HuH-7.5 (cell line): ENCODE measurements at regions not wholly inside any gene's neighbourhood (a gene's known extent, or its start where the extent isn't known, plus 50 kb on each side); places are given as distances from the start of the nearest gene placed in this dataset.

Source experiments
- DNase-seq: peaks from one replicate; pipeline ENCODE4 v3.0.0; 2011; ENCODE audit warnings: low spot score

- no peak for DNase-seq
Measured at GRCh38 chr4:129350834-129351721, 255.1 kb downstream of the C4orf33 start.

GRCh38 chr4:129352480-129352879 lies 256.5 kb downstream of the C4orf33 start:
- no peak for DNase-seq

- DNase-seq, result no peak
Measured at GRCh38 chr4:129353490-129353889, 257.5 kb downstream of the C4orf33 start.

GRCh38 chr4:129355031-129355430 lies 259.1 kb downstream of the C4orf33 start:
- no peak for DNase-seq

- DNase-seq, result no peak
Measured at GRCh38 chr4:129355516-129355915, 259.6 kb downstream of the C4orf33 start.

- no peak for DNase-seq
Measured at GRCh38 chr4:129358571-129358970, 262.6 kb downstream of the C4orf33 start.

- DNase-seq, result no peak
Measured at GRCh38 chr4:129359461-129359860, 263.5 kb downstream of the C4orf33 start.

GRCh38 chr4:129362691-129363274 lies 266.8 kb downstream of the C4orf33 start:
- DNase-seq, result no peak

GRCh38 chr4:129364747-129365452 lies 268.9 kb downstream of the C4orf33 start:
- DNase-seq, result no peak

- DNase-seq, result no peak
Measured at GRCh38 chr4:129369361-129370010, 273.5 kb downstream of the C4orf33 start.

- DNase-seq, result no peak
Measured at GRCh38 chr4:129371065-129371464, 275.1 kb downstream of the C4orf33 start.

GRCh38 chr4:129371926-129372325 lies 276.0 kb downstream of the C4orf33 start:
- DNase-seq, result no peak

- no peak for DNase-seq
Measured at GRCh38 chr4:129377131-129377845, 281.3 kb downstream of the C4orf33 start.

GRCh38 chr4:129378364-129378763 lies 282.4 kb downstream of the C4orf33 start:
- no peak for DNase-seq

GRCh38 chr4:129379429-129379828 lies 283.5 kb downstream of the C4orf33 start:
- DNase-seq, result no peak

- no peak for DNase-seq
Measured at GRCh38 chr4:129384974-129385373, 289.0 kb downstream of the C4orf33 start.

GRCh38 chr4:129387666-129388065 lies 291.7 kb downstream of the C4orf33 start:
- DNase-seq, result no peak

GRCh38 chr4:129393976-129394375 lies 298.0 kb downstream of the C4orf33 start:
- DNase-seq, result no peak

- no peak for DNase-seq
Measured at GRCh38 chr4:129394635-129395034, 298.7 kb downstream of the C4orf33 start.

- no peak for DNase-seq
Measured at GRCh38 chr4:129403848-129404247, 307.9 kb downstream of the C4orf33 start.

GRCh38 chr4:129410115-129410514 lies 314.2 kb downstream of the C4orf33 start:
- no peak for DNase-seq

GRCh38 chr4:129415004-129415403 lies 319.1 kb downstream of the C4orf33 start:
- DNase-seq, result no peak
